GM21786 (cell line): ENCODE measurements at regions not wholly inside any gene's neighbourhood (a gene's known extent, or its start where the extent isn't known, plus 50 kb on each side); places are given as distances from the start of the nearest gene placed in this dataset.
"Not testable (repeated sequence)": the region's sequence is repeated elsewhere in the genome, so short reads cannot be mapped to it uniquely, and the experiment has no call there.

Experiments
- ATAC-seq: cut with Tn5 transposase; IDR thresholded peaks from one replicate; pipeline ENCODE4 v1.9.1; 2021; ENCODE audit not compliant: unreplicated experiment

DNA sequence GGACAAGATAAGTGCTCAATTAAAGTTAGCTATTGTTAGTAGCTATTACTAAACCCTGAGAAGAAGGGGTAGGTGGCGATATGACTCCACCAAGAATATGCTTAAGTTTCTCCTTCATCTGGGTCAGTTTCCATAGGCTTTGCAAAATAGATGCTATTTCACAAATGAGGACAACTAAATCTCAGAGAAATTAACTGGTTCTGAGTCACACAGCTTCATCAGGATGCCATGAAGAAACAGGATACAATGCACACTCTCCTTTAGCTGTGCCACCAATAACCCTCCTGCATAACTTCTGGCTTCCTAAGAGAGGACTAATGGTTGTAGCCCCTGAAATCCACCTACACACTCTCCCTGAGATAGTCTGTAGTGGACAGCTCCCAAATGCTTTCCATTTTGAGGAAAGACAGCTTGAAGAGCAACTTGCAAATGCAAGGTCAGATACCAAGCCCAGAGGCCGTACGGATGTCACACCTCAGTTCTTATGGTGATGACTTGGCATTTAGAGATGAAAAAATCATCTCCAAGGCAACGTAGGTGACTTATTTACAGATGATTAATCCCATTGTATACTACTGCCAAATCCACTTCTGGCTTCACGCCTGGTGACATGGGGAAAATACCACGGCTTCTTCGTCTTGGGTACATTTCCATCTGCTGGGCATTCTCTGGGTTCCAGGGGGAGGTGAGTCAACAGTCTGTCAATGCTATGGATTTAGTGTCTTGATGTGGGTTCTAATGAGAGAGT lies 251.4 kb upstream of the IL12B start:
- ATAC-seq, result no peak

DNA sequence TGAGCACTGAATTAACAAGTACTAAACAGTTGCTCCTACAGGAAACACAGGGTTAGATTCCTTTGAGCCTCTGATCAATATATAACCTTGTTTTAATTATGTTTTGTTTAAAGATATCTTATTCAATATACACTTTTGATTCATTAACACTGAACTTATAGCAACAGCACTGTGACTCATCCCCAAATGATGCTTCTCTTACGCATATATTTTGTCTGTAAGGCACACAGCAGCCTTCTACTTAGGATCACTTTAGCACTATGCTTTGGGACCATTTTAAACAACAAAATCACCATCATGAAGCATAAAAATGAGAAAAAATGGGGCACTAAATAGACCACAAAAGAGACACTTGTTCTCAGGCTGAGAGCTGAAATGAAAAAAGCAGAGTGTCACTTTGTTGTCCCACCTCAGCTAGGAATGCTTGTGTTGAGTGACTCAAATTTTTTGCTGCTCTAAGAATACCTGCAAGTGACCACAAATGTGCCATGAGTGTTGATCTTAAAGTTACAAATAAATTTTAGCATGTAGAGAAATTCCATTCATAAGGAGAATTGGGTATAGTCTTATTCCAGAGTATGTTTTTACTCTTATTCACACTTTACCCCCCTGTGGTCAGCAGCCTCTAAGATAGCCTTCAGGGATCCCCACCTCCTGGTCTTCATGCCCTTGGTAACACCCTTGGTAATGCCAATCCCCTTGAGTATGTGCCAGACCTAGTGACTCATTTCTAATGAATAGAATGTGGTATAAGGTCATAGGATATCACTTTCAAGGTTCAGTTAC lies 252.7 kb upstream of the IL12B start:
- ATAC-seq, result no peak

DNA sequence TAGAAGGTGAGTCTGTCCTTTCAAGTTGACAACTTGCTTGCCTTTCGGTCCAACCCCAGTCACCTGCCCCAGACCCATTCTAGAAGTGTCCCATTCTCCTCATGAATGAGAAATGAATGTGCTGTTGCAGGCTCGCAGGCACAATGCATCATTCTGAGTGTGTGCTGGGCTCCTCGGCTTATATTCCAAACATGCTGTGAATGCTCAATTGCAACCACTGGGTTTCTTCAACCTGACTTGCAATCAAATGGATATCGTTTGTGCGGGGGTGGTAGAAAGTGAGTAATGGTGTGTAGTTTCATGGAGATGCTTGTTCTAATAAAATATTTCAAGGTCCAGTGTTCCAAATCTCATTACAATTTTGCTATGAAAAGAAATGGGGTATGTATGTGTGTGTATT lies 256.6 kb upstream of the IL12B start:
- ATAC-seq, result no peak

DNA sequence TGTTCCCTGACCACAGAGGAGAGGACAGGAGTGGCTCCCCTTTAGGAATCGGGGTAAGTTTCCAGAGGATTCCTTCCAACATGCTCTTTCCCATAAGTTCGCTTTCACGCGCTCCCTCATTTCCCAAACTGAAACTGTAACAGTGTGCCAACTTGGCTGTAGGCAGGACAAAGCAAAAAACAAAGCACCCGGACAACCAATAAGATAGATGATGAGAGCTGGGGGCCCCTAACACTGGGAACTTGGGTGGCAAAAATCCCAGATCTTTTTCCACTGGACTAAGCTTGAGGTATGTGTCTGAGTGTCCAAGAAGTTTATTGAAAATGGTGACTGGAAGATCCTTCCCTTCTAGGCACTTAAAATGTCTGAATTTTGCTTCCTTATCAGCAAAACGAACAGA lies 258.7 kb upstream of the IL12B start:
- no peak for ATAC-seq

DNA sequence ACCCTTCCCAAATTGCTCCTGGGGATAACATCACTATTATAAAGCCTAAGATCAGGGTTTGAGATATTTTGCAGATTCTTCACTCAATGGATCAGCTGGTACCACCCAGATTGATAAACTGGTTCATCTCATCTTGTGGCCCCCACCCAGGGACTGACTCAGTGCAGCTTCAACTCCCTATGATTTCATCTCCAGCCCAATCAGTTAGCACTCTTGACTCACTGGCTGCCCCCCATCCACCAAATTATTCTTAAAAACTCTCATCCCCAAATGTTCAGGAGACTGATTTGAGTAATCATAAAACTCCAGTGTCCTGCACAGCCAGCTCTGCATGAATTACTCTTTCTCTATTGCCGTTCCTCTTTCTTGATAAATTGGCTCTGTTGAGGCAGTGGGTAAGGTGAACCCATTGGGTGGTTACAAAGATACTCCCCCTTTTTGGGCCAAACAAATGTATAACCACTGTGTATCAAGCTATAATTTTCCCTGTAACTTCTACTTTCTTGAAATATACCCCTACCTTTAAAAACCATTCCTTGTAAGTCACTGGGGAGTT lies 263.3 kb upstream of the IL12B start:
- no peak for ATAC-seq

DNA sequence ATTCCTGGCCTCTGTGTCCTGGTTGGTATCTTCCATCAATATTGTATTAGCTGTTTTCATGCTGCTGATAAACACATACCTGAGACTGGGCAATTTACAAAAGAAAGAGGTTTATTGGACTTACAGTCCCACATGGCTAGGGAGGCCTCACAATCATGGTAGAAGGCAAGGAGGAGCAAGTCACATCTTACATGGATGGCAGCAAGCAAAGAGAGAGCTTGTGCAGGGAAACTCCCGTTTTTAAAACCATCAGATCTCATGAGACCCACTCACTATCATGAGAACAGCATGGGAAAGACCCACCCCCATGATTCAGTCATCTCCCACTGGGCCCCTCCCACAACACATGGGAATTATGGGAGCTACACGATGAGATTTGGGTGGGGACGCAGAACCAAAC lies 265.3 kb upstream of the IL12B start:
- ATAC-seq, result not testable (repeated sequence)

DNA sequence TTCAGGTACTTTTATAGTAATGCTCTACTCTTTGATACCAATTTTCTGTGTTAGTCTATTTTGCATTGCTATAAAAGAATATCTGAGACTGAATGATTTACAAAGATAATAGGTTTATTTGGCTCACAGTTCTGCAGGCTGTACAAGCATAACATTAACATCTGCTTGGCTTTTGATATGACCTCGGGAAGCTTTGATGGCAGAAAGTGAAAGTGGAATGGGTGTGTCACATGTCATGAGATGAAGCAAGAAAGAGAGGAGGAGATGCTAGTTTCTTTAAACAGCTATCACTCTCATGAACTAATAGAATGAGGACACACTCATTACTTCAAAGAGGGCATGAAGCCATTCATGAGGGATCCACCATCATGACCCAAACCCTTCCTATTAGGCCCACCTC lies 270.9 kb upstream of the IL12B start:
- ATAC-seq, result no peak

DNA sequence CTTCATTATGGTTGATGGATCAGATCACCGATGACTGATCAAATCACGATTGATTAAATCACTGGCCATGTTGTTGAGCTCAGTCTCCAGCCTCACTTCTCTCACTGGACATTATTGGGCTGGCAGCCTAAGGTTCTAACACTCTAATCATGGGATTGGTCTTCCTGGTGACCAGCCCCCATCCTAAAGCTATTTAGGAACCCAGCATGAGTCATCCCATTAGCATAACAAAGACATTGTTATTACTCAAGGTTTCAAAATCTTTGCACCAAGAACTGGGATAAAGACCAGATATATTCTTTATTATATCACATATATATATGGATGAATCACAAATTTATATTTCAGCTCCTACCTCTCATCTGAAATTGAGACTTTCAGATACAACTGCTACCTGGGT lies 272.1 kb upstream of the IL12B start:
- no peak for ATAC-seq

DNA sequence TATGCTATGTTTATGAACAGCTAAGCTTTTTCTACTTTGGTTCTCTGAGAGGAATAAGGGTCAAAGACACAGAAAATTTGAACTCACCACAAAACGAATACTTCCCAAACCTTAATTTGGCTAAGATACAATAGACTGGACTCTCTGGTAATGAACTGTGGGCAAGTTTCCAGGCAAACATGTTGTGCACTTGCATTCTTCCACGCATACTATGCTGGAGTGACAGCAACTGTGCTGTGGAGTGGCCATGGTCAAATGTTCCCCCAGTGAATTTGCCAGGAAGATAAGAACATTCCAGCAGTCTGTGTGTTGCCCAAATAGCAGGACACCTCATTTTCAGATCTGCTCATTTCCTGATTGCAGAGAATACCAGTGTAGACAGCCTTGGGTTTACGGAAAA lies 275.3 kb upstream of the IL12B start:
- ATAC-seq, result no peak

DNA sequence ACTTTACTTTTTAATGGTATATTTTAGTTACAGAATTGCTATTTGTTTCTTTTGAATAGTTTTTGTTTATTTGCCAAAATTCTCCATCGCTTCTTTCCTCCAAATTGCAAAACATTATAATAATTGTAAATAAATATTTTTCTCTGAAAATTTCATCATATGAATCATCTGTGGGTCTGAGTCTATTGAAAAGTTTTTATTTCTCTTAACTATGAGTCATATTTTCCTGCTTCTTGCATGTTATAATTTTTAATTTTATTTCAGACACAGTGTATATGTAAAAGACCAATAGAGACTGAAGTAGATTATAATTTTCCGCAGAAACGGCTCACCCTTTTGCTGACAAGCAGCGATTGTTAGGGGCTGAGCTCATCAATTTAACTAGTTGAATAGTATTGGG lies 279.1 kb upstream of the IL12B start:
- no peak for ATAC-seq

DNA sequence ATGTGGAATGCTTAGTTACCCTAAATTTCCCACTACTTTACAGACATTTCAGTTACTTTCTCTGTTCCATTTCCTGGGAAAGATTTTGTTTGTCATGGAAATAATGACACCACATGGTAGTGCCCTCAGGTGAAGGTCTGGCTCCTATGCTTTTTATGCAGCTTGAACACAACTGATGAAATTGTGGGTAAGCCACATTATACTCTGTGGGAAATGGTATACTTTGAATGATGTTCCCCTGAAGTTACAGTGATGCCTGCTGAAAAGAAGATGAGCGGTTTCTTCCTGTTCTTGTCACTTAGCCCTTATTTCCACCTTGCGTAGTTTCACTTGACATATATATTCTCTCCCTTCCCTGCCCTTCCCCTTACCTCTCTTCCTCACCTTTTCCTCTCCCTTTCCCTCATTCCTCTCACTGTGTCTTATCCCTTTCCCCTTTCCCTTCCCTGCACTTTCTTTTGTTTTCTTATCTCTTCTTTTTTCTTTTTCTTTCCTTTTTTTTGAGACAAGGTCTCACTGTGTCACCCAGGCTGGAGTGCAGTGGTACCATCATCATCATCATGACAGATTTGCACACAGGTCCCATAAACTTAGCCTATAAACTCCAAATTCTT lies 280.8 kb upstream of the IL12B start:
- no peak for ATAC-seq

DNA sequence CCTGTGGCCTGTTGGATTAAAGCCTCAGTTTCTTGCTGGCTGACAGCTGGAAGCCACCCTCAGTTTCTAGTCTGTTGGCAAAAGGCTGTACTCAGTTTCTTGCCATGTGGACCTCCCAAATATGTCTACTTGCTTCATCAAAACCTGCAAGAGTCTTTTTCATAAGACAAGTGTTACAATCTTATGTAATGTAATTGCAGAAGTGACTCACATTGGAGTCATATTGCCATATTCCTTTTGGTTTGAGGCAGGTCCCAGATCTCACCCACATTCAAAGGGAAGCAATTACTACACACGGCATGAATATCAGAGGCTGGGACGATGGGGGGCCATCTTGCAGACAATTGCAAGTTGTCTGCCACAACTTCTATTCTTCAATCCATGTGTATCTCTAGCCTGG lies 286.7 kb upstream of the IL12B start:
- no peak for ATAC-seq

DNA sequence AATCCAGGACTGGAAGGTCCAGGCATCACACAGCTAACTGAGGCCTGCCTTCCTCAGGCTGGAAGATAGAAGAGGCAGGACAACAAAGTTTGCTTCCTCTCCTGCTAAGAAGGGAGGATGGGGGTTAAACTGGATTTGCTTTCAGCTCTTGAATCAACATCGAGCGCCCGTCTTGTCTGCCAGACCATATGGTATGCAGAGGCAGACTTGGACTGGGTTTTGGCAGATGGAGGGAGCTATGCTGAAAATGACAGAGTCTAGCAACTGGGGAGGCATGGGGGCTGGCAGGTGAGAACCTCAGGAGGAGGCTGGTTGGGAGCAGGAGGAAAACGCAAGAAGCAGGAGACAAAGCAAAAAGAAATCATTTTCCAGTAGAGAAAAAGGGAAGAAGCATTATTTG lies 289.5 kb upstream of the IL12B start:
- no peak for ATAC-seq

DNA sequence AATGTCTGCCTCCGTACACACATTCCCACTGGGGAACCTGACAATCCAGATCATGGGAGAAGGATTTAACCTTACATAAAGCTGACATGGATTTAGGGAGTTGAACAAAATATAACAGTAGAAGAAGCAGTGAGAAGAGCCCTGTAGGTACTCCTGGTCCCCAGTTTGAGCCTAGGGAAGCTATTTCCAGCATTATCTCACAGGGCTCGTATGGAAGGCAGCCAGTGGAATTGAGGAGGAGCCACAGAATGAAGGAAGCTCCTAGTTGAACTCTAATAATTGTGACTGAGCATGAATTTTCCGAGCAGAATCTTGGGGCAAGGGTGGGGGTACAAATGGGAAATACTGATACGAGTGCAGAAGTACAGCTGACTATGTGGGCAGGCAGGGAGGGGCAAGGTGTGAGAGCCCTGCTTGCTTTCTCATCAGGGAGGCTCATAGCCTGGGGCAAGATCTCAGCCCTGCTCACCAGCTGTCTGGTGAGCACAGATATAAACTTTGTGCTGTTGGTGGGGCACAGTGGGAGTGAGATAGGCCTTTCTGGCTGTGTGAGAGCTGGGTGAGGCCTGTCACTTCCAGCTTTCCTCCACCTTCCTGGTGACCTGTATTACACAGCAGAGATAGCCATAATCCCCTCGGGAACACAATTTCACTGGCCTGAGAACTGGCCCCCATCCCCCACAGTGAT lies 290.7 kb upstream of the IL12B start:
- ATAC-seq, result no peak

DNA sequence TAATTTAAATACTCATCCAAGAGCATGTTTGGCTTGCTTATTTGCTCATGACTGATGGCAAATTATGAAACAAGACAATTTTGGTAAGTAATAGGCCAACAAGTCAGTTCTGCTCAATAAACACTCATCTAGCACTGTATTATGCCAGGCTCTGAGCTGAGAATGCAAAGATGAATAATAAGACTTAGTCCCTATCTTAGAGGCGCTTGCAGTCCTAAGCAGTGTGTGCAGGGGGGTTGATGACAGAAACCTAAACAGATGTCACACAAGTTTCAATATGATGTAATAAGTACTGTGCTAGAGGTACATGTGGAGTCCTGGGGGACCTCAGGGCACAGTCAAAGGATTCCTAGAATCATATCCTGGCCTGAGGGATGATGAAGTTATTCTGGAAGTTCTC lies 287.6 kb upstream of the ADRA1B start:
- no peak for ATAC-seq

DNA sequence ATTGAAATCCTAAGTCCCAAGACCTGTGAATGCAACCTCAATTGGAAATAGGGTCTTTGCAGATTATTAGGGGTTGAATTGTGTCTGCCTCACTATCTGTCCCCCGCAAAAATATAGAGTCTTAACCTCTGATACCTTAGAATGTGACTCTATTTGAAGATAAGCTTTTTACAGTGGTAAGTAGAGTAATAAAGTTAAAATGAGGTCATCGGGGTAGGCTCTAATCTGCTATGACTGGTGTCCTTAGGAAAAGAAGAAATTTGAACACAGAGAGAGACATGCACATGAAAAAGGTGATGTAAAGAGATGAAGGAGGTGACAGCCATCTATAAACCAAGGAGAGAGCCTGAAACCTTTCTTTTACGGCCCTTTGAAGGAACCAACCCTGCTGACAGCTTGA lies 287.1 kb upstream of the ADRA1B start:
- no peak for ATAC-seq

DNA sequence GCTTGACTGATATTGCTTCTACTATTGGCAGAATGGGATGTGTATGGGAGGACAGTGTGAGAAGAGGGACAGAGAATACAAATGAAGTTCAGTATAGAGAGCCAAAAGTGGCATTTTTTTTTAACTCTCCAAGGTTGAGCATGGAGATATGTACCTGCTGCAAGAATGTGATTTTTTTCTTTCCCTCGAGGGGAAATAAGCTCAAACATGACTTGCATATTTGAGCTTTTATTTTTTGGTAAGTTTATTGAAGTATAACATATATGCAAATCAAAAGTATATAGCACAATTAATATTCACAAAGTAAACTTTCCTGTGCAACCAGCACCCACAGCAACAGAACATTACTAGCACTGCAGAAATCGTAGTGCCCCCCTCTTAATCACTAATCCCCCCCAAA lies 285.7 kb upstream of the ADRA1B start:
- no peak for ATAC-seq

DNA sequence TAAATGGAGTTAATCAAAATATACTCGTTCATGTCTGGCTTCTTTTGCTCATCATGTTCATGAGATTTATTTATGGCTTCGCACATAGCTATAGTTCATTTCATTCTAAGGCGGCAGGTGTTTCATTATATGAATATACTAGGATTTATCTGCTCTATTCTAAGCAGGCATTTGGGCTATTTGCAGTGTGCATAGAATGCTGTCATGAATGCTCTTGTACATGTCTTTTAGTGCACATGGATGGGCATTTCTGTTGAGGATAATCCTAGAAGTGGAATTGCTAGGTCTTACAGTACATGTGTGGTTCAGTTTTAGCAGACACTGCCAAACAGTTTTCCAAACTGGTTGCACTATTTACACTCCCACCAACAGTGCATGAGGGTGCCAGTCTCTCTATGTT lies 285.3 kb upstream of the ADRA1B start:
- no peak for ATAC-seq

DNA sequence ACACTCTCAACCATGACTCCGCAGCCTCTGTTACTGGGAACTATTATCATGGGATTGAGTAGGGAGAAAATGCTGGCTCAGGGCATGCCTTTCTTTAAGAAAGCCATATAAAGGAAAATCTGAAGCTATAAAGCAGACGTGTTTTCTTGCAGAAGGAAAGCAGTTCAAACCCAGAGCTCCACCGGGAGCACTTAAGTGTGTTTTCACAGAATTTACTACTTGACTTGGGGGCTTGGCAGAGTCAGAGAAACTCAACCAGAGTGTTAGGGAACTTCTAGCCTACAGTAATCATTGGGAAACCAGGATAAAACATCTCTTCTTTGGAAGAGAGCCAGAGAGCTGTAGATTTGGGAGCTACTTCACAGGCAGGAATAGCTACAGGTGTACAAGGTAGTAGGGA lies 283.4 kb upstream of the ADRA1B start:
- no peak for ATAC-seq

DNA sequence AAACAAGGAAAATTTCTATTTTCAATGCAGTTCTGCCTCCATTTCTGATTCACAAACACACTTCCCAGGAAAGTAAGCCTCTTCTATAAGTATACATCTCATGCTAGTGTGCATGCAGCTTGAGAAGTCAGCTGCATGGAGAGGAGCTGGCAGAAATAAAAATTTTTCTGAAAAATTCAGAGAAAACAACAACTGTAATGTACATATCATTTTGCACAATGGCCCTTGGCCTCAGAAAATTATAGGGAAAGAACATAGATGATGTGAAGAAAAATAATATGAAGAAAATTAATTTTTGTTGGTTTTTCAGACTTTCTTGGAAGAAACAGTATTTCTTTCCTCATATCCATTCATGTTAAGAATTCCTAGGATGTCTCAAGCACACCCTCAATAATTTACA lies 277.8 kb upstream of the ADRA1B start:
- ATAC-seq, result no peak

DNA sequence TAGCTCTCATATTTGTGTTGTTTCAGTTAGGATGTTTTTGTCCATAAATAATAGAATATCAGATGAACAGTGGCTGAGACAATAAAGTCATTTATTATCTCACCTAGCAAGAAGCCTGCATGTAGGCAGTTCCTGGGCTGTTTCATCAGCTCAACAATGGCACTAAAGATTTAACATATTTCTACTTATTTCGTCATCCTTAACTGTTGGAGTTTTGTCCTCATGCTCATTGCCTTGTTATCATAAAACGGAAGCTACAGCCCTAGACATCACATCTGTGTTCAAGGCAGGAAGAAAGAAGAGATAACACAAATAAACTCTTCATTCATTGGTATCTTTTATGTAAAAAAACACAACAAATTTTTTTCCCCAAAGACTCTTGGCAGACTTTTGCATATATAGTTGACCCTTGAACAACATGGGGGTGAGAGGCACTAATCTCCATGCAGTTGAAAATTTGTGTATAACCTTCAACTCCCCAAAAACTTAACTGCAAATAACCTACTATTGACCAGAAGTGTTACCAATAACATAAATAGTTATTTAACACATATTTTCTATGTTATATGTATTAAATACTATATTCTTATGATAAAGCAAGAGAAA lies 277.2 kb upstream of the ADRA1B start:
- ATAC-seq, result no peak
